Left ventricle myocardium inferior (tissue), 1 donor: ENCODE measurements at regions not wholly inside any gene's neighbourhood (a gene's known extent, or its start where the extent isn't known, plus 50 kb on each side); places are given as distances from the start of the nearest gene placed in this dataset.

ENCODE experiments used
- DNase-seq: peaks from one replicate; pipeline ENCODE4 v3.0.0-alpha.2; 2020
- H3K27ac ChIP-seq: fragments of 200-600 bp; replicated peaks from 2 replicates; pipeline ENCODE4 v1.8.0; 2021
- H3K27me3 ChIP-seq: fragments of 200-600 bp; 2 replicates; pipeline ENCODE4 v1.8.0; 2021; ENCODE audit warnings: low read depth
- H3K36me3 ChIP-seq: fragments of 200-600 bp; 2 replicates; pipeline ENCODE4 v1.8.0; 2021
- H3K4me1 ChIP-seq: fragments of 200-600 bp; 2 replicates; pipeline ENCODE4 v1.8.0; 2021
- H3K4me3 ChIP-seq: fragments of 200-600 bp; 2 replicates; pipeline ENCODE4 v1.8.0; 2021; ENCODE audit warnings: mild to moderate bottlenecking, moderate library complexity
- H3K9me3 ChIP-seq: fragments of 200-600 bp; replicated peaks from 2 replicates; pipeline ENCODE4 v1.8.0; 2021
- CTCF ChIP-seq: fragments of 200-600 bp; IDR thresholded peaks from 2 replicates; pipeline ENCODE4 v1.8.0; 2021; ENCODE audit warnings: antibody characterized with exemption, mild to moderate bottlenecking, borderline replicate concordance
- intact Hi-C: fragments of 100-400 bp; cut with micrococcal nuclease; formaldehyde crosslinking; loops from one replicate; pipeline ENCODE4 v1.11.0; 2022
- donor health status: DM: no; HTN: yes; CAD: no; lungs with severe emphysema.

GRCh38 chr5:167642779-167643517 lies 648.5 kb upstream of the WWC1 start:
- no peaks in the 10 kb centered on the region for H3K9me3 ChIP-seq
- H3K4me3 ChIP-seq, result no peak overlapping the region
- no peak for DNase-seq
- H3K27me3 ChIP-seq, result no peaks in the 10 kb centered on the region
- no peak for TF ChIP-seq CTCF
- no peak overlapping the region for H3K27ac ChIP-seq
- intact Hi-C loops, result no loop called here
- H3K36me3 ChIP-seq, result no peaks in the 10 kb centered on the region
- H3K4me1 ChIP-seq, result peaks cover 16% of the 10 kb centered on the region

GRCh38 chr5:167643631-167644280 lies 647.7 kb upstream of the WWC1 start:
- no peaks in the 10 kb centered on the region for H3K36me3 ChIP-seq
- intact Hi-C loops, result no loop called here
- no peaks in the 10 kb centered on the region for H3K9me3 ChIP-seq
- H3K27me3 ChIP-seq, result no peaks in the 10 kb centered on the region
- no peak for DNase-seq
- peaks cover 14% of the 10 kb centered on the region for H3K4me1 ChIP-seq
- TF ChIP-seq CTCF, result no peak
- no peak overlapping the region for H3K4me3 ChIP-seq
- no peak overlapping the region for H3K27ac ChIP-seq

GRCh38 chr5:167644619-167645018 lies 646.8 kb upstream of the WWC1 start:
- Histone ChIP-seq H3K4me3 (no peak overlapping the region), H3K4me1 (peaks cover 6% of the 10 kb centered on the region), H3K27me3 (no peaks in the 10 kb centered on the region), H3K36me3 (no peaks in the 10 kb centered on the region), H3K27ac (no peak overlapping the region), H3K9me3 (no peaks in the 10 kb centered on the region)
- no peak for DNase-seq
- TF ChIP-seq CTCF, result no peak
- intact Hi-C loops, result no loop called here

- Histone ChIP-seq H3K27me3 (no peaks in the 10 kb centered on the region), H3K9me3 (no peaks in the 10 kb centered on the region), H3K27ac (no peak overlapping the region), H3K4me3 (no peak overlapping the region), H3K36me3 (no peaks in the 10 kb centered on the region), H3K4me1 (no peaks in the 10 kb centered on the region)
- DNase-seq, result no peak
- intact Hi-C loops, result no loop called here
- TF ChIP-seq CTCF, result no peak
Measured at GRCh38 chr5:167649471-167649870, 642.0 kb upstream of the WWC1 start.

- intact Hi-C loops, result no loop called here
- Histone ChIP-seq H3K27me3 (no peaks in the 10 kb centered on the region), H3K4me3 (no peak overlapping the region), H3K4me1 (no peaks in the 10 kb centered on the region), H3K36me3 (no peaks in the 10 kb centered on the region), H3K9me3 (no peaks in the 10 kb centered on the region), H3K27ac (no peak overlapping the region)
- no peak for TF ChIP-seq CTCF
- no peak for DNase-seq
Measured at GRCh38 chr5:167652690-167653089, 638.8 kb upstream of the WWC1 start.
